ENCODE measurements at regions not wholly inside any gene's neighbourhood (a gene's known extent, or its start where the extent isn't known, plus 50 kb on each side); places are given as distances from the start of the nearest gene placed in this dataset.

DNA sequence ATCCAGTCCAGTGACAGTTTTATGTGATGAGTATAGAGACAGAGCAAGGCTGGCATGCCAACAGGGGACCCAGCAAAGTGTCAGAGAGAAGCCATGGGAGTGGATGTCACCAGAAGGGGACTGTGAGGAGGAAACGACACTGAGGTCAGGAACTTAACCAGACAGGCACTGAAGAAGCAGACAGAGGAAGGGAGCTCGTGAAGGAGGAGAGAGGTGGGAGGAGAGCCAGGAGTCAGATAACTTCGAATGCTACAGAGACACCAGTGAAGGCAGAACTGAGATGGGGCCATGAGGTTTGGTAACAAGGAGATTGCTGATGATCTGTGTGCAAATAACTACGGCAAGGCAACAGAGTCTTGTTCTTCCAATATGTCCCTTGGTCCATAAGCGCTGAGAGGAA lies 211.1 kb upstream of the FOXA2 start:
- no peak overlapping the region for H3K4me3 ChIP-seq (ENCODE audit: low read depth, low read length)
- TF ChIP-seq, protein P1, sequence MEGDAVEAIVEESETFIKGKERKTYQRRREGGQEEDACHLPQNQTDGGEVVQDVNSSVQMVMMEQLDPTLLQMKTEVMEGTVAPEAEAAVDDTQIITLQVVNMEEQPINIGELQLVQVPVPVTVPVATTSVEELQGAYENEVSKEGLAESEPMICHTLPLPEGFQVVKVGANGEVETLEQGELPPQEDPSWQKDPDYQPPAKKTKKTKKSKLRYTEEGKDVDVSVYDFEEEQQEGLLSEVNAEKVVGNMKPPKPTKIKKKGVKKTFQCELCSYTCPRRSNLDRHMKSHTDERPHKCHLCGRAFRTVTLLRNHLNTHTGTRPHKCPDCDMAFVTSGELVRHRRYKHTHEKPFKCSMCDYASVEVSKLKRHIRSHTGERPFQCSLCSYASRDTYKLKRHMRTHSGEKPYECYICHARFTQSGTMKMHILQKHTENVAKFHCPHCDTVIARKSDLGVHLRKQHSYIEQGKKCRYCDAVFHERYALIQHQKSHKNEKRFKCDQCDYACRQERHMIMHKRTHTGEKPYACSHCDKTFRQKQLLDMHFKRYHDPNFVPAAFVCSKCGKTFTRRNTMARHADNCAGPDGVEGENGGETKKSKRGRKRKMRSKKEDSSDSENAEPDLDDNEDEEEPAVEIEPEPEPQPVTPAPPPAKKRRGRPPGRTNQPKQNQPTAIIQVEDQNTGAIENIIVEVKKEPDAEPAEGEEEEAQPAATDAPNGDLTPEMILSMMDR (IDR thresholded peaks at IDR 0.05; ENCODE audit: borderline replicate concordance, insufficient read depth, low read depth, low read length) = no peak

DNA sequence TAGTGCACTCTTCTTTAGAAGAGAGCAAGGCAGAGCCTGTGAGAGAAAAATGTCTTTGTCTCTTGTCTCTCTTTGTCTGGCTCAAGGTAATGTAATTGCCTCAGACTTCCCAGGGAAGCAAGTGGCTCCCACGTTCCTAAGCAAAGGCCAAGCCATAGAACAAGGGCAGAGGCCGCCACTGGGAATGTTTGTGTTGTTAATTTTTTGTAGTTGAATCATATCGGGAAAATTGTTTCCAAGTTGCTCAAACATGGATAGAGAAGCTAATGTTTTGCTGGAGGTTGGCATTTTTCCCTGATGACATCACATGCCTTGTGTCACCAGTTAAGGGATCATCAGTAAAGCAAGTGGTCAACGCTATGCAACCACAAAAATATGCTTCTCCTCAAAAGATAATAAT lies 211.5 kb upstream of the FOXA2 start:
- TF ChIP-seq, protein P1 (IDR thresholded peaks at IDR 0.05; ENCODE audit: borderline replicate concordance, insufficient read depth, low read depth, low read length) = no peak
- H3K4me3 ChIP-seq (ENCODE audit: low read depth, low read length) = no peak overlapping the region

DNA sequence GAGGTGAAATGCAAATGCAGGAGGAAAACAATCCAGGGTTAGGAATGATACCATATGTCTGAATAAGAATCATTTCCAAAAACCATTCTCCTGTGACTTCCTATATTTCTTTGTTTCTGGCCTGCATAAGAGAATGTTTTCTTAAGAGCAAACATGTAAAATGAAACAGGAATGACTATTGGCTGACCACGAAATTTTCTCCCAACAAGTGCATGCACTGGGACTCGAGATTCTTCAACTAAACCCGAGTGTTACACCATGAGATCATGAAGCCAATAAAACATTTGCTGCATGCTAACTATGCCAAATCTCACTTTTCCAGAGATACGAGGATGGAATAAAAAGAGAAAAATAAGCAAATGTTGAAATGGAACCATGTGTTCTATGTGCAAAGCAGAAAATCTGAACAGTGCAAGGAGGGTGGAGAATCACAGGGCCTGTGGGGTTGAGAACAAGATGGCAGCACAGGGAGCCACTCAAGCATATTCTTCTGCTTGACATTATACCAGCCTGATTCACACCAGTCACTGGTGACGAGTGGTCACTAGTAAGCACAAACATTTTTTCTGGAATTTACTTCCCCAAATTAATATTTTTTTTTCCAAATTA lies 212.2 kb upstream of the FOXA2 start:
- TF ChIP-seq, protein P1 (IDR thresholded peaks at IDR 0.05; ENCODE audit: borderline replicate concordance, insufficient read depth, low read depth, low read length) = no peak
- H3K4me3 ChIP-seq (ENCODE audit: low read depth, low read length) = no peak overlapping the region

DNA sequence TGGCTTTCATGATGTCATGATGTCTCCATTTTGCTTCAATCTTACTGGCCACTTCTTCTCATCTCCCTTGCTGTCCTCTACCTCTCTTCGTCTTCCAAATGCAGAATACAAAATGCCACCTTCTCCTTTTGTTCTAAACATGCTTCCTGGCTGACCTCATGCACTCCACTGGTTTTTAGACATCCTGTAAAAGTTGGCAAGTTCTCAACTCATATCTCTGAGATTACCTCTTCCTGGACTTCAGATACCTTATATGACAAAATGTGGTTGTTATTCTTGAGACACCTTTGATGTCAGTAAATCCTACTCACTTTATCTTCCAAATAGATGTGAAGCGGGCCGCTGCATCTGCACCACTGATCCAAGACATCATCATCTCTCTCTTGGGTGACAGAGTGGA lies 212.7 kb upstream of the FOXA2 start:
- H3K4me3 ChIP-seq (ENCODE audit: low read depth, low read length) = no peak overlapping the region
- TF ChIP-seq, protein P1 (IDR thresholded peaks at IDR 0.05; ENCODE audit: borderline replicate concordance, insufficient read depth, low read depth, low read length) = no peak

DNA sequence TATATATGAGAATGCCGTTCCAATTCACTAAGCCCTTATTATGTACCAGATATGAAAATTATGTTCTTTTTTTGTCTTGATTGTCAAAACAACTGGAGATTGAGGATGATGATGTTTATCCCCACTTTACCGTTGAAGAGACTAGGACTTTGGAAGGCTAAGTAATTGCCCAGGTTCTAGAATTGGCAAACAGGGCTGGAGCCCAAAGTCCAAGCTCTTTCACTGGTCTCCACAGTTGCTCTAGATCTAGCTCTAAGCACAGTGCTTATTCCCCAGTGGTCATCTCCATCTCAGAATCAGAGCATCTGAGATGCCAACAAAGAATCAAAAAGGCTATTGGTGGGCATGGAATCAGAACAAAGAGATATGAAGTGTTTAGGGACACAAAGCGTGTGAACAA lies 215.3 kb upstream of the FOXA2 start:
- TF ChIP-seq, protein P1 (IDR thresholded peaks at IDR 0.05; ENCODE audit: borderline replicate concordance, insufficient read depth, low read depth, low read length) = no peak
- no peak overlapping the region for H3K4me3 ChIP-seq (ENCODE audit: low read depth, low read length)

DNA sequence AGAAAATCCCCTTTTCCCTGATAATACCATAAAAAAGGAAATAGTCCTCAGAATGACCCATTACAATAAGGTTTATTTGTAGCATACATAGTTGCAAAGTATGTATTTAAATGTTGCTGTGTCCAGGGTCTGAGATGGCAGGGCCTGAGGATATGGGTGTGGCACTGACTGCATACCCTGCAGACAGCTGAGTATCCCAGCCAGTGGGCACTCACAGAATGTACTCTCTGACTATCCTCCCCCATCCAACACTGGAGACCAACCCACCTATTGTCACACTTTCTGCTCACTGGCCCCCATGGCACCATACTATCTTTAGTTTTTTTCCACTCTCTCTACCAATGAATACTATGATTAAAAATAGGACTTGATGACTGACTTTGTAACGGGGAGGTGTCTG lies 215.8 kb upstream of the FOXA2 start:
- H3K4me3 ChIP-seq (ENCODE audit: low read depth, low read length) = no peak overlapping the region
- TF ChIP-seq, protein P1 (IDR thresholded peaks at IDR 0.05; ENCODE audit: borderline replicate concordance, insufficient read depth, low read depth, low read length) = no peak

DNA sequence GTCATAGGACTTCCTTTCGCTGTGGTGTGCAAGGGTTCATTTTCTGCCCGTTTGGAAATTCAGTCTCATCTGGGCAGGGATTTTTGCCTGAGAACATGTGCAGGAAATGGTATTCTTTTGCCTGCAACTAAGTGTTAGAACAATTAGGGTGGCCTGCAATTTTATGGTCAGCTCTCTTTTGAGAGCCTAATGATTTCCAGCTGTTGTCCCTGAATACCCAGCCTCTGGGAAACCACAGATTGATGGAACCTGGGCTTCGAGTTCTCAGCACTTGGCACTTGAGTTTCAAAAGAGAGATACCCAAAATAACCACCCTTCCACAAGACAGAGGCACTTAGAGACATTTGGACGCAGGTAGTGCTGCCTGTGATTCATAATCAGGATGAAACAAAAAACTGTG lies 217.2 kb upstream of the FOXA2 start:
- H3K4me3 ChIP-seq (ENCODE audit: low read depth, low read length) = no peak overlapping the region
- TF ChIP-seq, protein P1 (IDR thresholded peaks at IDR 0.05; ENCODE audit: borderline replicate concordance, insufficient read depth, low read depth, low read length) = no peak

Measured in GM12875 (cell line).